NCI-H82 treated with DMSO at 0.1 percent for 48 hours (cell line): ENCODE measurements at regions not wholly inside any gene's neighbourhood (a gene's known extent, or its start where the extent isn't known, plus 50 kb on each side); places are given as distances from the start of the nearest gene placed in this dataset.

Experiments used
- DNase-seq: peaks from one replicate; lab custom pipeline; 2025; ENCODE audit not compliant: unreplicated experiment; lab: John Stamatoyannopoulos, UW

GRCh38 chr6:156725712-156726111 is 51.5 kb upstream of the ARID1B start:
- no peak for DNase-seq

DNA sequence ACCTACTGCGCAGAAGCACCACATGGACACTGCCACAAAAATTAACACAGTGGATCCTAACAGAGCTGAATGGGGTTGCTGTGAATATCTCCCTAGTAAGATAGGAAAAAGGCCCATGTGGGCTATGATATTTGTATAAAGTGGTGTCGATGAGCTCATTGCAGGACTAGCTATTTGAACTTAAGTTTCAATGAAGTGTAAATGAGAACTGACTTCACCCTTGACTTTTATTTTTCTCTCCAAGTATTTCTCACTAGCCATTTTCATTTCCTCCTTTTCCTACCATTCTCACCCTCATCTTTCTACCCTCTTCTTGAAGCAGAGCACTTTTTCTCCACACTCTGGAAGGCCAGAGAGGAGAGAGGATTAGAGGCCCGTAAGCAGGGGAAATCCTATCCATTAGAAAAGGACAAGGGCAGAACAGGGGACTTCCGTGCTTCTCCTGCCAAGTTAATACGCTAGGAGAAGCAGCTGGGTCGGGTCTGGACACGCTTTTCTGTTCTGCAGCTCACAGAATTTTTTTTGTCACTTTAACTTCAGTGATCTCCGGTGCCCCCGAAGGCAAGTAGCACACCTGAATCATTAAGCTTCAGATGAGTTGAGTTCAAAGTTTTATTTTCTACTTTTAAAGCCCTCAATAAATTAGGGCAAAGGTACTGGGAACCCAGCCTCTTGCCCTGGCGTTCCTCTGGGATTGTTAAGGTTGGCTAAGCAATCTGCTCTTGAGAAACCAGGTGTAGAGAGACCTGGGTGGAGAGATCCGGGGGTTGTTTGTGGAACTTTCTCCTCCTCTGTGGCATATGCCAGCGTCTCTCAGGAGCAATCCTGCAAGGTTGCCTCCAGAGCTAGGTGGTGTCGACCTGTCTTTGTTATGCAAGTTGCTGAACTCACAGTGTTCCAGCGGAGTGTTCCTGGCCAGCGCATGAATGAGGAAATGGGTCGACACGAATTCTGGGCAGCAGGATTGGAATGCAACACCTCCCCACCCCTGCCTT is 56.2 kb upstream of the ARID1B start:
- DNase-seq: peak; percentile 48

- no peak for DNase-seq
Measured at GRCh38 chr6:156719720-156720563, 57.2 kb upstream of the ARID1B start.

DNA sequence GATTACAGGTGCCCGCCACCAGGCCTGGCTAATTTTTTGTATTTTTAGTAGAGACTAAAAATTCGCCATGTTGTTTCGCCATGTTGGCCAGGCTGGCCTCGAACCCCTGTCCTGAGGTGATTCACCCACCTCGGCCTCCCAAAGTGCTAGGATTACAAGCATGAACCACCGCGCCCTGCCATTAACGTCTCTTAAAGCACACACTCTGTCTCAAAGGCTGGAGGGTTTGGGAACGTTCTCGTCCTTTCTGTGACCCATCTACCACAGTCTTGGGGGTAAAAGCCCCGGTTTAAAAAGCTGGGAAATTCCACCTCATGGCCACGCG is 57.8 kb upstream of the ARID1B start:
- no peak for DNase-seq

DNA sequence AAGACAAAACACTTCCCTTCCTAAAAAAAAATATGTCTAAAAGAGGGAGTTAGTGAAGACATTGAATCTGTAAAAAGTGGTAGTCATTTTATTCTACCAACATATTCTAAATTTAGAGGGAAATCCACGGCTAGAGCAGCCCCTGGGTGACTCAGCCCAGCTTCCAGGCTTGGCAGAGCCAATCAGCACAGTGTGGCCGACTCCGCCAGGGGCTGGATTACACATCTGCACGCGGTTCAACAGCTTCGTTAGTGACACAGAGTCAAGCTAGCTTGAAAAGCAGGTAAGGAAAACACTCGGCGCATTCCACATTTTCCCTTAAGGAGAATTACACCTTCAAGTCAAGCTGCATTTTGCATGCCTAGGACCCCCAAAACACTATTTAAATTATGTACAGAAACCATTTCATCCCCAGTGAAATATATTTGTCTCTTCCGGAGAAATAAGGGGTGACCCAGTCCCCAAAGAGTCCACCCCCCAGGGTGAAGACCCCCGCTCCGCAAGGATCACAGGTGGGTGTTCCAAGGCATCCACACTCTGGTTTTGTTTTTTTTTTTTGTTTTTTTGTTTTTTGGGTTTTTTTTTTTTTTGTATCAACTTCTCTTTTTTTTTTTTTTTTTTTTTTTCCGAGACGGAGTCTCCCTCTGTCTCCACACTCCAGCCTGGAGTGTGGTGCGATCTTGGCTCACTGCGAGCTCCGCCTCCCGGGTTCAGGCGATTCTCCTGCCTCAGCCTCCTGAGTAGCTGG is 58.4 kb upstream of the ARID1B start:
- DNase-seq: no peak

GRCh38 chr6:156717542-156717941 is 59.6 kb upstream of the ARID1B start:
- no peak for DNase-seq

- DNase-seq: no peak
Measured at GRCh38 chr6:156715839-156716238, 61.3 kb upstream of the ARID1B start.

DNA sequence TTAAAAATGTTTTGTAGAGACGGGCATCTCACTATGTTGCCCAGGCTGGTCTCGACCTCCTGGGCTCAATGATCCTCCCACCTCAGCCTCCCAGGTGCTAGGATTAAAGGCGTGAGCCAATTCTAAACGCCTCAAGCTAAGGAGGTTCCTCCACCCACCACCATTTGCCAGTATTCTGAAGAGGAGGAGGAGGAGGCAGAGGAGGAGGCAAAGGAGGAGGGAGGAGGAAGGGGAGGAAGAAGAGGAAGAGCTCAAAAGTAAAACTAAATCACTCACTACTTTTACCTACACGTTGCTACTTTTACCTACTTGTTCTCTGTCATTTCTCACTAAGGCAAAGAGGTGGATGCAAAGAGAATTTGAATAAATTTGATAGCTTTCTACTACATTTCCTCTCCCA is 63.6 kb upstream of the ARID1B start:
- DNase-seq: no peak

DNA sequence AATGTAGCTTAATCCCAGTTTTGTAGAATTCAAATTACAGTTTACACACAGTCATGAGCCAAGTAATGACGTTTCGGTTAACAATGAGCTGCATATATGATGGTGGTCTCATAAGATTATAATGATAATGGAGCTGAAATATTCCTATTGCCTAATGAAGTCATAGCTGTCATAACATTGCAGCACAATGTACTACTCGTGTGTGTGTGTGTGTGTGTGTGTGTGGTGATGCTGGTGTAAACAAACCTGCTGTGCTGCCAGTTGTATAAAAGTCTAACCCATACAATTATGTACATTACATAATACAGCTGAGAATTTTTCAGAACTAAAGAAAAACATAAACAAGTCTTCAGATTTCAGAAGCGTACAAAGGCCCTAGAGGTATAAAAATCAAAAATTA is 66.7 kb upstream of the ARID1B start:
- DNase-seq: no peak

DNA sequence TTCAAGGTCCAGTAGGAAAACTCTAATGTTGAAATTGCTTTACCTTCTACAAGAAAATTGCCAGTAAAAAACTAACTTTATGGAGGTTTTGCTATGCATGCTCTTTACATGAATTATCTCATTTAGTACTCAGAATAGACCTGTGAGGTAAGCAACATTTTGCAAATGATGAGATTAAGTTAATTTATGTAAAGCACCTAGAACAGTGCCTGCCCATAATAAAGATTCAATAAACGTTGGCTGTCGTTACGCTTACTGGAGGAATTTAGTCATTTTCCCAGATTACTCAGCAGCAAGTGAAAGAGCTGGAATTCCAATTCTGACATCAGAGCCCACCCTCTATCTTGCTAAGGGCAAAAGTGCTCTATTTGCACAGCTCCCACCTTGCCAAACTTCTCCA is 69.4 kb upstream of the ARID1B start:
- DNase-seq: no peak

- no peak for DNase-seq
Measured at GRCh38 chr6:156703719-156704118, 73.5 kb upstream of the ARID1B start.

GRCh38 chr6:156701966-156702365 is 75.2 kb upstream of the ARID1B start:
- no peak for DNase-seq

- no peak for DNase-seq
Measured at GRCh38 chr6:156700440-156701057, 76.6 kb upstream of the ARID1B start.

GRCh38 chr6:156699935-156700334 is 77.2 kb upstream of the ARID1B start:
- DNase-seq: no peak

GRCh38 chr6:156699017-156699421 is 78.2 kb upstream of the ARID1B start:
- DNase-seq: no peak

DNA sequence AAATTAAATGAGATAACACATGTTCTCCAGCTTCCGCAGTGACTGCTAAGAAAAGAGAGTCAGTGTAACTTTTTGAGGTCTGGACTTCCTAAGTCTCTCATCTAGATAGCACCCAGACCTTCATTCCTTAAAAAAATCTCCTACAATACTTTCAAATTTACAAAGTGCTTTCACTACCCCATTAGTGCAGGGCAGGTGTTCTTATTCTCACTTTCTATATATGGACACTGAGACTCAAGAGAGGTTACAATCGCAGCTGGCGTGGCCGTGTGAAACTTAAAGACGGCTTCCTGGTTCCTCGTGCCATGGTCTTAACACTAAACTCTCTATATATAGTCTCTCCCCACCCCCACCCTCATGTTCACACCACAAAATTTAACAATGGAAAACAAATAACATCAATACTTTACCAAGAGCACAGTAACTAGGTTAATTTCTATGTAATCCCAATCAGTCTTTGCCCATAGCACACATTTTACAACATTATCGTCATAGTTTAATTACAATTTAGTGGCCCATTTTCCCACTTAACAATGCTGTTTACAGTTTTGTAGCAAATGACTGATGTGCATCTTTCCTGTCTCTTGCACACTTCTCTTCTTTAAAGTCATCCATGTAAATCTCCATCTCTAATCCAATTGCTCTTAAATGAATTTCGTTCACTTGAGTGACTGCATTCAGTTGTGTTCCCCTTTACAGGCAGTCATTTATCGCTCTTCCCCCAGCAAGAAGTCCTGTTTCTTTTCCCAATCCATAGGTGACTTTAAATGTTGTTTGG is 78.8 kb upstream of the ARID1B start:
- DNase-seq: peak; percentile 24

DNA sequence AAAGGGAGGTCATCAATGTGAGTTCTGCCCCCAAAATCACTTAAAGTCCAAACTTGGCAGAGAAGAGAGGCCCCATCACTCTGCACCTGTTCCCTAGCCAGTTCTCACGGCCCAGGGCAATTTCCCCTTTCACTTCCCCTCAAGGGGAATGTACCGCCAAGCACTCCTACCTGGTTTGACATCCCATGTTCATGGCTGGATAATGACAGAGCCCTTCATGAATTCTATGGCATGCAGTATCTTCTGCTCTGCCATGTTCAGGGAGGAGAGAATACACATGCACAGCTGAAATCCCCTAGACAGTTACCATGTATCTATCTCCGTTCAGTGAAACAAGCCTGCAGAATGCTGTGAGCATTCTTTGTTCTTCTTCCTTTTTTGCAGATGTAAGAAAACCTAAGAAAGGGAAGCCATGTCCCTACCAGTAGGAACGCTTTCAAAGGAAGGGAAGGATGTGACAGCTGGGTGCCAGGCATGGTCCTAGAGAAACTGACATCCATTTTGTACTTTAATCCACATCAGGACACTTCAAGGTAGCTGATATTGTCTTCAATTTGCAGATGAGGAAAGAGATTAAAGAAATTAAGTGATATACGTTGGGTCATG is 79.8 kb upstream of the ARID1B start:
- no peak for DNase-seq

DNA sequence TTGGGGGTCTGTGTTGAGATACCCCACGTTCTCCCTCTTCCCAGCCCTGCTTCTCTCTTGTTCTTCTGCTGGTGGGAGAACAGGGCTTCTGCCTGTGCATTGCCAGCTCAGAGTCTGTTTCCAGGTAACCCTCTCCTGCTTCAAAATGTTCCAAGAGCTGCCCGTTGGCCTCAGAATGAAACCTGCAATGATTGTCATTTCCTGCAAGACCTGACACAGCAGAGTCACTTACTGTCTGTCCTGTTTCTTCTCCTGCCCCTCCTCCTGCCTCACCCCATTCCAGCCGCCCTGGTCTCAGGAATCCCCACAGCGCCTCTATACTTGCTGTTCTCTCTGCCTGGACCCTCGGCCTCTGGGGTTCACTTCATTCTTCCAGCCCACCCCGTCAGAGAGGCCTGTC is 81.4 kb upstream of the ARID1B start:
- no peak for DNase-seq

DNA sequence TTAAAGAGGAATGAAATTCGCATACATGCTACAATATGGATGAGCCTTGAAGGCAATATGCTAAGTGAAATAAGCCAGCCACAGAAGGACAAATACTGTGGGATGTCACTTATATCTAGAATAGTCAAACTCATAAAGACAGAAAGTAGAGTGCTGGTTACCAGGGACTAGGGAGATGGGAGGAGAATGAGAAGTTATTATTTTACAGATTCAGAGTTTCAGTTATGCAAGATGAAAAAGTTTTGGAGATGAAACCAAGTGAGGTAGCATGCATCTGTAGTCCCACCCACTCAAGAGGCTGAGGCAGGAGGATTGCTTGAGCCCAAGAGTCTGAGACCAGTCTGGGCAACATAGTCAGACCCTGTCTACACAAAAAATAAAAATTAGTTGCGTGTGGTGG is 82.5 kb upstream of the ARID1B start:
- no peak for DNase-seq

- no peak for DNase-seq
Measured at GRCh38 chr6:156691018-156691417, 86.2 kb upstream of the ARID1B start.
